GM19351 (cell line): ENCODE measurements at regions not wholly inside any gene's neighbourhood (a gene's known extent, or its start where the extent isn't known, plus 50 kb on each side); places are given as distances from the start of the nearest gene placed in this dataset.

Experiments used
- ATAC-seq: cut with Tn5 transposase; IDR thresholded peaks from one replicate; pipeline ENCODE4 v1.9.1; 2021; ENCODE audit warnings: mild to moderate bottlenecking, moderate library complexity; ENCODE audit not compliant: unreplicated experiment

DNA sequence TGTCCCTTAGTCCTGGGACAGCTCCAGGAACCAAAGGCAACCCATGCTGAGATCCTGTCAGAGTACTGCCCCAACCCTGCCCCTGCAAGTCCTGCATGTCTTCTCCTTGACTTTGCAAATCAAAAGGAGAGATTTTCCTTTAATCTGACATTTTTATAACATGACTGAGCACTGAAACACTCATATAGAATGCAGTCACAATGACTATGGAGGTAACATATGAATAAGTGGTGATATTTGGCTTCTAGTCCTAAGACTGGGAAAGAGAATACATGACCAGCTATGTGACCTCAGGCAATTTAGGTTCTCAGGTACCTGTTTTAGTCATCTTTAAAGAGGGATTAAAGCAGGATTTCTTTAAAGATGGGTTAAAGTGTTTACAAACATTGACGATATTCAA is 941.6 kb upstream of the CDH8 start:
- ATAC-seq, result no peak

DNA sequence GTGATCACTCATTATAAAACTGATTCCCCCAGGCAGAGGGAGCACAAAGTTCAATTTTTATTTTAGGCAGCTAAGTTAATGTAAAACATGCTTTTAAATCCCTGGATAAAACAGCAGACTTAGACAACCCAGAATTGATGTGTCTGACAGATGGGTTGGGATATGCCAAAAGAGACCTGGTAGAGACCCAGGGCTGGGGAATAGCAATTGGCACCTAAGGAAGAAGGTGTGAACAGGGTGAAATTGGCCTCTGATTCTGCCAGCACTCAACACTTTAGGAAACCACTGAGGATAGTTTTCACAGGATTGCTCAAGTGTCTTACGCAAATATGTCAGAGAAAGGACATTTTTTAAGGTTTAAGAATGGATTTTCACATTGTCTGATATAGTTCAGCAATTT is 938.2 kb upstream of the CDH8 start:
- ATAC-seq, result no peak

DNA sequence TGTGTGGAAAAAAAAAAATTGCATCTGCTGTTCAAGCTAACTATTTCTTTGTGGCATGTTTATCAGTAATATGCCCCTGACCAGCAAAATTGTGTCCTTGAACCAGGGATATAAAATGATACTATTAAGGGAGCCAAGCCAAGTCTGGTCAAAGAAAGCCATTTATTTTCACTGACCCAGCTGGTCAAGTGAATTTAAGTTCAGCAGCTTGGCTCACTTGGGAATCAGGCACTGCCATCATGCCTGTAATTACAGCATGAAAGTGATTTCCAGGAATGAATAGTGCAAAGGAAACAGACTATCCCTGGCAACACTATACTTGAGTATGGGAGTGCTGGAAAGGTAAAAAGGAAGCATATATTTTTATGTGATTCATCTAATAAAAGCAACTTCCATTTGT is 934.6 kb upstream of the CDH8 start:
- no peak for ATAC-seq

DNA sequence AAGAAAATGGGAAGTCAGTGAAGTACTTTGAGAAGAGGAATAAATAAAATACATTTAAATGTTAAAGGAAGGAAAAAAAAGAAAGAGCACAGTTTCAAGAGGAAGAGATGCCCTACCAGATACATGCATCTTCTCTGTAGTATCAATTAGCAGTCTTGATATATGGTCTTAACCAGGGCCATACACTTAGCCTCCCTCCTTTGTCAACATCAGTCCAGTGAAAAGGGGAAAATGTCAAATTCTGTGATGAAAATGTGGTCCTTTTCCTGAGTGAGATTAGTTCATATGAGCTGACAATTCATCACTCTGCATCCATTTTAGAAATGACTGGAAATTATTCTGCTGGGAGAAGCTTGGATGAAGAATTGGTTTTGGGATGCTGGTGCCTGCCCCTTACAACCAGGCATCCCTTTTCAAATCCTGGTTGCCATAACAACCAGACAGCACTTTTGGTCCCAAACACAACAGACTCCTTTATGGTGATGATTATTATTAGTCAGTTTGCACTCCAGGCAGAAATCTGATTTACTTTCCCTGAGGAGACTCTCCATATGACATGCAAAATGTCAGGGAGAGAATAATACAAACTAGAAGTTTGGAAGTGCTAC is 933.6 kb upstream of the CDH8 start:
- no peak for ATAC-seq

DNA sequence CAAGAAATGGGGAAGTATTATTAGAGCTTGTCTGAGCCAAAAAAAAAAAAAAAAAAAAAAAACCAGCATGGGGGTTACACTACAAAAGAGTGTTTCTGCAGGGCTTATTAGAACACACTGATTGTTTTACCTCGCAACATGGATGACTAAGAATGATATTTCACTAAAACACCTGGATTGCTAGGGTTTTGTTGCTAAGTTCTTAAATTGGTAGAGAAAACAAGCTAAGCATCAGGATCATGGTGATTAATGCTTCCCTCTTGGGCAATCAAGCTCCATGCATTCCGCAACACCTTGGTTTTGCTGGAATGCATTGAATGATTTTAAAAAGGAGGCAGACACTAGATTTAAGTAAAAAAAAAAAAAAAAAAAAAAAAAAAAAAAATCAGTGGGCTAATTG is 931.4 kb upstream of the CDH8 start:
- no peak for ATAC-seq

DNA sequence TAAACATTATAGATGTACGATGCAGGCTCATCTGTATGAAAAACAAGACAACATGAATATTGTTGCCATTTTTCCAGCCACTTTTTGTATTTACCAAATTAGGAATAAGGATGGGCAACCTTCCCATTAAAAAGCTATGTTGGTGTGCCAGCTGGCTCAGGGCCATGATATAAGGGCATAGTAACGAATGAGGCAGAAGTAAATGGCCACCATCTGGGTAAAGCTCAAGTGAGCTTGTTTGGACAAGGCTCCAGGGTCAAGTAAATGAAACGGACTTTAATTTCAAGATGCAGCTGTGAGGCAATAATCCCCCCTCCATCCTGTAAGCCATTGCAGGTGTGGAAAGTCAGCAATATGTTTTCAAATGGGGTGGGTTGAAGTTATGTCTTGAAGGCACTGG is 930.9 kb upstream of the CDH8 start:
- no peak for ATAC-seq

DNA sequence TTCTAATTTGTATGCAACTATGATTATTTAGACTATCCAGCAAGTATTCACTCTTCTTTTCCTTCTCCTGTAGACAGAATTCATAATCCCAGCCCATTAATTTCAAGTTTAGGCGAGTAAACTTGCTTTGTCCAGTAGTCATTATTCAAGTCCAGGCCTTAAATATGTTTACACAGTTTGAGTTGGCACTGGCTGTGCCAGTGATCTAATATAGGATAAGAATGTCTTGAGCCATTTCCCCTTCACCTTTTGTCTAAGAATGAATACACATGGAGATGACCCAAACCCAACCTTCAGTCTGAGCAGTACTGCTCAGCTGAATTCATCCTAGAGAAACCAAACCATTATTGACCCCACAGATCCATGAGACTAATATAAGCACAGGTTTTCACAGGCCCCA is 930.4 kb upstream of the CDH8 start:
- no peak for ATAC-seq

DNA sequence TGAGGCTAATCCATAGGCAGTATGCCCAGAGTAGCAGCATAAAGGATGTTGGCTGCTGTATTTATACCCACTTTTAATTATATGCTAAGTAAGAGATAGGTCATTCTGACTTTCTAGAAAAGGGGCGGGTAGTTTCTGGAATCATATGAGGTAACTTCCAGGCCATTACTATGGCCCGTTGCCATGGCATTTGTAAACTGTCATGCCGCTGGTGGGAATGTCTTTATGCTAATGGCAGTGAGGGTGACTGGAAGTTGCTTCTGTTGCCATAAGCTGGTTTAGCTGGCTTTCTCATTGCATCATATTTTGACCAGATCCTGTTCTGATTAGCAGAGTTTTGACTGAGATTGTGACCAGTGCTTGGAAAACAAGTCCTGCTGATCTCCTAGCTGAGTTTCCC is 929.6 kb upstream of the CDH8 start:
- ATAC-seq, result no peak

DNA sequence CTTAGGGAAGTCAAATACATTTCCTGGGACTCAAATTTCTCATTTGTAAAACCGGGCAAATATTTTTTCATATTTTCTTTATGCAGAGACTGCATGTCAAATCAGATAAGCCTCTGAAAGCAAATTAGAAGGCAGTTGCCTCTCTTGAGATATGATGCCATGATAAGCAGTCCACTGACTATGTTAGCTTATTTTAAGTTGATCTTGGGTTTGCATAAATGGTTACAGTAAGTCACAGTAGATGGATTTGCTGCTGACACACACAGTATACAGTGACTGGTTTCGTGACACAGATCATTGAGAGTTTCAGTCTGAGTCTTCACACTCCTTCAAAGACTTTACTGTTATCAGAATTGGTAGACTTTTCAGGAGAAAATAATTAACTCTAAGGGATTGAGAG is 927.6 kb upstream of the CDH8 start:
- no peak for ATAC-seq

DNA sequence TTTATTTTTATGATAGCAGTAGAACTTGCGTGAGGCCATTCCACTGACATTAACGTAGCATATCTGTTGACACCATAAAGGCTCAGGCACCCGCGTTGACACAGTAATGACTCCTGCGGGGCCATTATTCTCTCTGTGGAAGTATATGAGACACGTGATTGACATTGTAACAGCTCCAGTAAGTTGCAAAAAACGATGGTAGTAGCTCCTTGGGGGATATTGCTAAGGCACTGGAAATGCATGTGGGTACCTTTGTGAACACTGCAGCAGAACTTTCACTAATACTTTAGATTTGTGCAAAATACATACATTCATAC is 918.8 kb upstream of the CDH8 start:
- ATAC-seq, result no peak

DNA sequence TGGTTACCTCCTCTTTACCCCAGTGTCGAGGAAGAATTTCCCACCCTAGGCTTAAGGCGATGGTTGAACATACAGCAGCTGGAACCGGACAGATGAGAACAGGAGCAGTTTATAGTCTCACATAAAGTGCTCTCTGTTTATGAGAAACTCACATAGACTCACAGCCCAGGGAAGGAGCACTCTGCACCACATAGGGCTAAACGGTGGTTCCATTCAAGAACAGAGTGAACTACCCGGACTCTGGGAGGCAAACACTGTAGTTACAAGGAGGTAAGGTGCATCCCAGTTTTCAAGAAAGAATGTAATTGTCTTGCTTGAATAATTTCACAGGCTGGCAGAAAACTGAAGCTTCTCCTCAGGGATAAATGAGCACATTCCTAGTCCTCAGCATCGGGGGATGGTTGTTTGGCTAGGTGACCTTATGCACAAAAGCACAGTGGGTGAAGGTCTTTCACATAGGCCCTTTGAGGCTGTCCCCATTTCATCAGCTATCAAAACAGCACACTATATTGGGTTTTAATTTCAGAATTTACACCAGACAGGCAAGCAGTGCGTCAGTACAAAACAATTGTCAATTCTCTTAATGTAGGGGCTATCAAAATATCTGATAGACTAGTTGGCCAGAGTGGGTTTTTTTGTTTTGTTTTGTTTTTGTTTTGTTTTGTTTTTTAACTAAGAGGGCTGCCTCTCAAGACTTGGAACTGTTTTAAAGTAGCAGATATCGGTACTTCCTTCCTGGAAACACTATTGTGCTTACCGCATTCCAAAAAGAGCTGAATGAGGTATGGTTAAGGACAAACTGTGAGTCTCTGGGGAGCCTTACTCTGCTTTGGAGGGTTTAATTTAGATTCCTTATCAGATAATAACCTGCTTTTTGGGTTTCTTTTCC is 918.1 kb upstream of the CDH8 start:
- no peak for ATAC-seq

DNA sequence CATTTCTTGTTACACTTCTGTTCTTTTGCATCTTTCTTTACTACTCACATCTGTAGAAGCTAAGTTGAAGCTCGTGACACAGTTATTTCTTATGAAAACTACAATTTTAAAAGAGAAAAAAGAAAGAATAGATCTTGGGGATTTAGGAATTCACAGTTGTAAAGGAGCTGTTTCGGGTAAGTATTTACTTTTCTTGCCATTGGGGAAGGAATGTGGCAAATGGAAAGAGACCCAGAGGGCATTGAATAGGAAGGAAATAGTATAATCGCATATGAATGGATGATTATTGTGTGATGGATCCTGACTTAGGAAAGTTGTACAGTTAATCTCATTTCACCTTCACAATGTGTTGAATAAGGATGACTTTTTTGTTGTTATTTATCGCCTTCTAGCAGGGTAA is 914.1 kb upstream of the CDH8 start:
- ATAC-seq, result no peak

DNA sequence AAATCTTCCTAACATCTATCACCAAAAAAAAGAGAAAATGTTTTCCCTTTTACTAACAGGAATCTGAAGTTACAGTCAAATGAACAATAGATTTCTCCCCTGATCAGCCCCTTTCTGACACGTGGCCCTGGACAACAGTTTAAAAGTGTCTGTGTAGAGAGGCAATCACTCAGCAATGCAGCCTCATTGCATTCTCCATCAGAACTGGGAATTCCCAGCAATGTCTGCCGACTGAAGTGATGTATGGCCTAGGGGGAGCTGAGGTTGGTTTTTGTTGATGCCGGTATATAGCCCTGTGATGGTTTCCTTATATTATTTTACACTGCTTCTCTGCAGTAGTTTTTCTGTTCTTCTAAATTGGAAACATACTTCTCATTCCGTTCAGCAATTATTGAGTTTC is 904.3 kb upstream of the CDH8 start:
- ATAC-seq, result no peak

DNA sequence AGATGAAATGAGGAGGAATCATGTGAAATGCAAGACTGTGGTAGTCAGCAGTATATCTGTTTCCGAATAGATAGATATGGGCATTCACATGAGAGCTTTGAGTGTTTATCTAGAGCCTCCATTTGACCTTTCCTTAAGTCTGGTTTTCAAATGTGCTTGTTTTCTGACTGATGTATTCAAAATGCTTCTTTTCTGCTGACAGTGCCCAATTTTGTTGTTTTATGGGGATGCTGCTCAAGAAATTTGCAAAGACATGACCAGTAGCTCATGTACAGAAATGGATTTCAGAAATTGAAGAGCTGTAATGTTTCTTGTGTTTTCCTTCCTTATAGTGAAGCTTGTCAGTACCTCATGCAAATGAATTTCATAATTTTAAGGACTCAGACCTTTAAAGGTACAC is 903.4 kb upstream of the CDH8 start:
- ATAC-seq, result no peak

DNA sequence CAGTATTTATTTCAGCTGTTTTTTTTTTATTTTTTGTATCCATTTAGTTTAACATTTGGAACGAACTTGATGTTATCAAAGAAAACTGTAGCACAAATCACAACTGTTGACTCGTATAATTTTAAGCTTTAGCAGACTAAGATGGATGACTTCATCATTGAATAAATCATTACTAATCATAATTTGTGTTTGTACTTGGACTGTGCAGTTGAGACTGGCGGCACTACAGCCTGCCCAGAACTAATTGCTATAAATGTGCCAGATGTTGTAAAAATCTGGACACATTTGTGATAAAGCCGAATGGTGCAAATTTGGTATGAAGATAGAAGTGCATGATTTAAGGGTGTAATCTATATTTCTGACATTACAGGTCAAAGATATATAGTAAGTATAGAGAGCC is 897.7 kb upstream of the CDH8 start:
- no peak for ATAC-seq

DNA sequence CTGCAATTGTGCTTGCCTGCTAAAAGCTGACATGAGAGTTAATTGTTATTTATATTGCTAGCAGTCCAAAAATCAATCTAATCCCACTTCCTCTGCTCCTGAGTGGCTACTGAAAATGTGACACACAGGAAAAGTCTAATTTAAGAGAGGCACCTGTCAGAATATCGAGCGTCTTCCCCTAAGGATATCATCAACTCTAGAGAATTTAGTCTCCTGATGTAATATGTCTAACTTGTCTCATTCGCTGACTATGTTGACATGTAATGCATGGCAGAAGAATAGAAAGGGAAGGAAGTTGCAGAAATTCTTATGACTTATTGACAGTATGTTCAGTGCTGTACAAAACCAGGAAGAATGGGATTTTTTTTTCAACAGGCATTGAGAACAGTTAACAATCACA is 893.4 kb upstream of the CDH8 start:
- no peak for ATAC-seq

DNA sequence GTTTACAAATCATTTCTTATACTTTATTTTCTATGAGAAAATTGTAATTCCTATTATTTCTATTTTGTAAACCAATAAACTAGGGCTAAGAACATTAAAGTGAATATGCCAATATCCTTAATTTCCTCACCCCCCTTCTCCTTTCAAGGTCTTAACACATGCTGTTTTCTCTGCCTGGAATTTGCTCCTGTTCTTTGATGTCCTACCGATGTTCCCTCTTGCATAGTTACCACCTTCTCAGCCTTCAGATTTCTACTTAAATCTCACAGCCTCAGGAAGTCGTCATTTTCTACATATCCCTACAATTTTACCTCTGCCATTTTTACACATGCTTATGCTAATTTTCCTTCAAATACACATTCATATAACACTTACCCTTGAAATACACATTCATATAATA is 890.9 kb upstream of the CDH8 start:
- no peak for ATAC-seq

DNA sequence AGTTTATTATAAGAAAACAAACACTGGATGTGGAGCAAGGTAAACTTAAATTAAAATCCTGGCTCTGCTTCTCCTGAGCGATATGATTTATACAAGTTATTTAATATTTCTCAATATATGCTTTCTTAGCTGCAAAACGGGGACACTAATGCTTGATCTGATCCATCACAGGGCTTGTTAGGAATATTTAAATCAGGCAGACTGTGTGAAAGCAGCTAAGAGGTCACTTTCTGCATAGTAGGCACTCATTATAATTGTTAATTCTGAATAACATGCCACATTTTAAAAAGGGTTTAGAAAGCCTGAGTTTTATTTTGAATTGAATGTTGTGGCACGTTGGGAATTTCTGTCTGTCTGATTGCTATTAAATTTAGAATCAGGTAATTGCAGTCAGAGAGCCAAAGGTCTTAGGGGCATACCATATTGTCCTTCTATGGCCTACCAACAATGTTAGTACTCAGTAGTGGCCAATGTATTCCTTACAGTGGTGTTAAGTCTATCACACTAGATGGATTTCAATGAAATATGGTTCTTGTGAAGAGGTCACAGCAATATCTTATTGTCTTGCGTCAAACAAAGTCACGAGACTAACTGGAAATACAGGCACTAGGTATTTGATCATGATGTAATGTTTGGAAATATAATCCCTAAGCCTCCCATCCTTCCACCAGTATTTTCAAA is 890.0 kb upstream of the CDH8 start:
- no peak for ATAC-seq

DNA sequence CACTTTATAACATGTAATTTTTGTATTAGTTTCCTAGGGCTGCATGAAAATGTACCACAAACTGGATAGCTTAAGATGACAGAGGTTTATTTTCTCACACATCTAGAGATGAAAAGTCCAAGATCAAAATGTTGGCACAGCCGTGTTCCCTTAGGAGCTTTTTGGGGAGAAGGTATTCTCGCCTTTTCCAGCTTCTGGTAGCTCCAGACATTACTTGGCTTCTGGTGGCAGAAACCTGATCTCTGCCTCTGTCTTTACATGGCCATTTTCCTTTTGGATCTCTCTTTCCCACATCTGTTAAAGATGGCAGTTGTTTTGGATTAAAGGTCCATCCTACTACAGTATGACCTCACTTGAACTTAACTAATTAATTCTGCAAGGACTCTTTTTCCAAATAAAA is 885.7 kb upstream of the CDH8 start:
- ATAC-seq, result no peak

DNA sequence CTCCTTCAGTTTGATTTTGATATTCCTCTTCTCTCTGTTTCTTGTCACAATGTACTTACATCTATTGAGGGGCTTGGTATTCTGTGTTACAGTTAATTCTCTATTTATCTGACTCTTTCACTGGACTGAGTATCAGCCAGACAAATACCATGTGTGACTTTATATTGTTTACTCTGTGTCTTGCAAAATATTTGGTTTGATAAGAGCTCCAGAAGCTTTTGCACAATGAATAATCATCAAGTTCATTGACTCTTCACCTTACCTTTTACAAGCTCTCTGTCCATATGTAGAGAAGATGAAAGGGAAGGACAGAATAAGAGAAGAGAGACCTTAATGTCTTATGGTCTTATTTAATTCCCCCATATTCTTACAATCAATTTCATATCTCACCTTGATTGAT is 877.7 kb upstream of the CDH8 start:
- ATAC-seq, result no peak

DNA sequence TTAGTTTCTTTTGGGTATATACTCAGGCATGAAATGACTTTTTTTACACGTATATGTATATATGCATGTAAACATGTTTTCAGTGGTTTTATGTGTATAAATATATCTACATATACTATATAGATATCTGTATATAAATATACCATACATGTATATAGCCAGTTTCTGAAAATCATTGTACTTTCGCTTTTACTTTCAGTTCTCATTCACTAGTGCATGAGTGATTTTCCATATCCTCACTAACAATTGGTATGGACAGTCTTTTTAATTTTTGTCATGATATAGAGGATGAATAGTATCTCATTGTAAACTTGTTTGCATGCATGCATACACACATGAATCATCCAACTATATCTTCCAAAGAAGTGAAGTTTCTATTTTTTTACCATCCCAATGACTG is 877.1 kb upstream of the CDH8 start:
- ATAC-seq, result no peak

DNA sequence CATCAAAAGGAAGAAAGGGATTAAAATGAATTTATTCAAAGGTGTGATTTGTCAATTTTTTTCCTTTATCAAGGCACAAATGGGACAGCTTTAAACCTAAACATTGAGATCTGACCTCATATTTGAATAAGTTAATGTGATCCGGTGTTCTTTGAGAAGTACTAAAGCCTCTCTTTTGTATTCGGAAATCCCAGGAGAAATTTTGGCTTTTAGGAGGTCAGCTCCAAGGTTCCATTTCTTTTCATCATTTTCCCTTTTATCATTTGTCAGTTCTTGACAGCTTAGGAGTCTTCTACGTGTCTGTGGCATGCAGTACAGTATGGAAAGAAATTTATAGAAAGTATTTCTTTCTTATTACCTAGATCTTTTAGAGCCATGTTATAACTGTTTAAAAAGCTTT is 873.4 kb upstream of the CDH8 start:
- ATAC-seq, result no peak
